Testis (tissue), 2 donors: ENCODE measurements at regions not wholly inside any gene's neighbourhood (a gene's known extent, or its start where the extent isn't known, plus 50 kb on each side); places are given as distances from the start of the nearest gene placed in this dataset.

Source experiments
- POLR2A ChIP-seq: fragments of 450-650 bp; IDR thresholded peaks from one replicate; pipeline ENCODE4 v1.6.1; 2017; ENCODE audit warnings: antibody characterized with exemption, mild to moderate bottlenecking, moderate library complexity
- TF ChIP-seq, protein P1 (sequence below), 3 experiments: fragments of 450-650 bp in 2 of 3; fragments of 200-600 bp in 1 of 3; sonication (generic) in 1 of 3; IDR thresholded peaks; one replicate each; pipeline ENCODE4 v1.5.1; 2016 to 2019; ENCODE audit warnings: antibody characterized with exemption in 3 of 3, mild to moderate bottlenecking in 2 of 3, moderate library complexity in 1 of 3

- TF ChIP-seq, protein P1, sequence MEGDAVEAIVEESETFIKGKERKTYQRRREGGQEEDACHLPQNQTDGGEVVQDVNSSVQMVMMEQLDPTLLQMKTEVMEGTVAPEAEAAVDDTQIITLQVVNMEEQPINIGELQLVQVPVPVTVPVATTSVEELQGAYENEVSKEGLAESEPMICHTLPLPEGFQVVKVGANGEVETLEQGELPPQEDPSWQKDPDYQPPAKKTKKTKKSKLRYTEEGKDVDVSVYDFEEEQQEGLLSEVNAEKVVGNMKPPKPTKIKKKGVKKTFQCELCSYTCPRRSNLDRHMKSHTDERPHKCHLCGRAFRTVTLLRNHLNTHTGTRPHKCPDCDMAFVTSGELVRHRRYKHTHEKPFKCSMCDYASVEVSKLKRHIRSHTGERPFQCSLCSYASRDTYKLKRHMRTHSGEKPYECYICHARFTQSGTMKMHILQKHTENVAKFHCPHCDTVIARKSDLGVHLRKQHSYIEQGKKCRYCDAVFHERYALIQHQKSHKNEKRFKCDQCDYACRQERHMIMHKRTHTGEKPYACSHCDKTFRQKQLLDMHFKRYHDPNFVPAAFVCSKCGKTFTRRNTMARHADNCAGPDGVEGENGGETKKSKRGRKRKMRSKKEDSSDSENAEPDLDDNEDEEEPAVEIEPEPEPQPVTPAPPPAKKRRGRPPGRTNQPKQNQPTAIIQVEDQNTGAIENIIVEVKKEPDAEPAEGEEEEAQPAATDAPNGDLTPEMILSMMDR (IDR thresholded peaks at IDR 0.05) = no peak
- no peak for TF ChIP-seq POLR2A
Observed at GRCh38 chr12:59077575-59078426, 157.5 kb upstream of the LRIG3 start.
